ENCODE measurements at regions not wholly inside any gene's neighbourhood (a gene's known extent, or its start where the extent isn't known, plus 50 kb on each side); places are given as distances from the start of the nearest gene placed in this dataset.
A peak's percentile ranks its signal among the peaks of the same experiment; 100 is the strongest.
"Not testable (repeated sequence)": the region's sequence is repeated elsewhere in the genome, so short reads cannot be mapped to it uniquely, and the experiment has no call there.

DNA sequence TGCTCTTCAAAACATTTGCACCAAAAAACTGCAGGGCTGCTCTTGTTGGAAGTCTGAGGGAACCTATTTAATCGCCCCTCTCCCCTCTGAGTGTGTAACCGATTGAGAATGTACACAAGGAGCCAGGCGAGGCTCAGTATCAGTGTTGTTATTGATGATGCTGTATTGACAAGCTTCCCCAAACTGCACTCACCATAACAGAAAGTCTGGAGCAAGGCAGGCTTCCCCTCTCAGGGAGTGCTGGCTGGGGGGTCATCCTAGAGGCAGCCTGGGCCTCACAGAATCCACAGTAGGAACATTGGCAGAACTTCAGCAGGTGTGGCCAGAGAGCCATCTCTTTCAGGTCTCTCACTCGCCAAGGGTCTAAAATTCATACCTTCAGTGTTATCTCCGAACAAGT, 58.1 kb upstream of the TUNAR start:
- no peak for DNase-seq

DNA sequence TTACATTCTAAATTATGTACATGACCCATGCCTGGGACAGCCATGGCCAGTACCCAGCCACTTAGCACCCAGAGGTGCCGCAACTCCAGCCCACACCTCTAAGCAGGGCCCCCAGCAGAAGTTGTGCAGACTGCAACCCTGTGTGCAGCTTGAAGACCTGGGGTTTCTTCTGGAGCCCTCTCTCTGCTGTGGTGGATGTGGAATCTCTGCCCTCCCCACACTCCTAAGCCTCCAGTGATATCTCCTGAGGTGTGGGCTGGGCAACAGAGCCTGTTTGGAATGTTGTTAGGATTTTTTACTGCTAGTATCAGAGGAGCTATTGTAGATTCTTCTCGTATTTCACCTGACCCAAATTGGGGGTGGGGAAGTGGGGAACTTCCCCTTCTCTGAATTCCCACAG, 59.4 kb upstream of the TUNAR start:
- no peak for DNase-seq

DNA sequence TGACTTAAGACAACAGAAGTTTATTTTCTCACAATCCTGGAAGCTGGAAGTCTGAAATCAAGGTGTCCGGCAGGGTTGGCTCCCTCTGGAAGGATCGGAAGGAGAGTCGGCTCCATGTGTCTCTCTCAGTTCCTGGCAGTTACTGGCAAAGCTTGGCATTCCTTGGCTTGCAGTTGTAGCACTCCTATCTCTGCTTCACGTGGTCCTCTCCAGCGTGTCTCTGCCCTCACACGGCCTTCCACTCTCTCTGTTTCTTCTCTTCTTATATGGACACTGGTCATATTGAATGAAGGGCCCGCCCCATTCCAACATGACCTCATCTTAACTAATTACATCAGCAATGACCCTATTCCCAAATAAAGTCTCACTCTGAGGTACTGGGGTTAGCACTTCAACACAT, 60.1 kb upstream of the TUNAR start:
- DNase-seq = no peak

DNA sequence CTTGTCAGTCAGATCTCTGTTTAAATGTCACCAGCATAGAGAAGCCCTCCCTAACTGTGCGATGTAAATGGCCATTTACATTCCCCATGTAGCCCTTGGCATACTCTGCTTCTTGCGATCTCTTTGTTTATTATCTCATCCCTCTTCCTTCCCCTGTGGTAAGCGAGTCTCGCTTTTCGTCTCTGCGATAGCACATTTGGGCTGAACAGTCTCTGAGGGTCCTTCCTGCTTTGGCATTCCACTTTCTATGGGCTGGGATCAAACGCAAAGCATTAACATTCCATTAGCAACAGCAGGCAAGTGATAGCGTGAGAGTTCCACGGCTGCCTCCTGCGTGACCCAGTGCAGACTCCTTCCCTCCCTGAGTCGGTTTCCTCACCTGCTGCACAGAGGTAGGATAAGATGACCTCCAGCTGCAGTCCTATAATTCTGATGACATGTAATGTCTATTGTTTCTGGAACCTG, 61.4 kb upstream of the TUNAR start:
- DNase-seq = no peak

DNA sequence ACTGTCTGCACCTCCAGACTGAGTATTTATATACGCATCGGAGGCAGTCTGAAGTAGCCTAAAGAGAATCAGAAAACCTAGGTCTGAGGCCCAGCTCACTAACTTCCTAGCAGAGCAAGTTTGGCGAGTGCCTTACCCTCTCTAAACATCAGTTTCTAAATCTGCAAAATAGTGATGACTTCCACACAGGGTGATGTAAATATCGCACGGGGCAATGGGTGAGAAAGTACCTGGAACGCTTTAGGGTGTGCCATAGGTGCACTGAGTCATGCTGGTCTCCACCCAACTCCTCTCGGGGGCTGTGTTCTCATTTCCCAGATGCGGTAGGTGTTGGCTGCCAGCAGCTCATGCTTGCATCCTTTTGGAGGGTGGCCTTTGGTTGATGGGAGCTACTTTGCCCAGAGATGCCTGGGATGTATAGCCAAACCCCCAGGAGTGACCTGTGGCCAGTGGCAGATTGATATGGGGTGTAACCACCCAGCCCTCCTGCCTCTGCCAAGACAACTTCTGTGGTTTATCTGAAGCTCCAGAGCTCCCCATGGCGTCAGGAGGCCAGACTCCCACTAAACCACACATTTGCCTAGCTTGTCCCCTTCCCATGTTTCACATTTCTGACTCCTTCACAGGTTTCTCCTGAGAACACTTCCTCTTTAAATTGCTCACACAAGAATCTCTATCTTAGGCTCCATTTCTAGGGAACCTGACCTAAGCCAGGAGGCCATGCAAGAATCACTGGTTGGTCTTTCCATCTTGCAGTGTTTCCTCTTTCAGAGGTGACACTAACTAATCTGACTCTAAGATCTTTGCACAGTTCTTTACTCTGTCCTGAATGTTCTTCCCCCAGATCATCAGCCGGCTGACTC, 62.0 kb upstream of the TUNAR start:
- DNase-seq = no peak

DNA sequence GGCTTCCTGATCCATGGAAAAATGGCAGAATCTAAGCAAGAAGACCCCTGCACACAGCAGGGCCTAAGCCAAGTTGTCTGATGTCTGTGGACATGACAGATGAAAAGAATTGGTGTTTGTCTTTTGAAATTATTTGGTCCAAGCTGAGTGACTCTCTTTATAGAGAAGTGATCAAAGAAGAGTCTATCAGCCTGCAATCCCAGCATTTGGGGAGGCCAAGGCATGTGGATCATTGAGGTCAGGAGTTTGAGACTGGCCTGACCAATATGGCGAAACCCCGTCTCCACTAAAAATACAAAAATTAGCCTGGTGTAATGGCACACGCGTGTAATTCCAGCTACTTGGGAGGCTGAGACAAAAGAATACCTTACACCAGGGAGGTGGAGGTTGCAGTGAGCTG, 64.8 kb upstream of the TUNAR start:
- DNase-seq = no peak

DNA sequence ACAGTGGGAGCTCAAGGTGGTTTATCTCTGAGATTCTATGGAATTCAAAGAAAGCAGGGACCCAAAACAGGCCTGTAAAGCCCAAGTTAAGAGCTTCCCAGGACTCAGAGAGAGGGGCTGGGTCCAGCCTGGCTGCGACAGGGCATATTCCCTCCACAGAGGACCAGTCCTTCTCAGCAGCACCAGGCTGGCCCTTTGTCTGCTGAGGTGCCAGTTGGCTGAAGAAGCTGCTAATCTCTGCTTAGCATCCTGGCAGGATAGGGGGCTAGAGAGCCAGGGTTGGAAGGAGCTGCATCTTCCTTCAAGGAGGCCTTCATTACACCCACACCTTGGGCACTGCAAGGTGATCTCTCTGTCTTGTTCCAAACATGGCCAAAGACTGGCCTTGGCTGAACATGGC, 68.3 kb upstream of the TUNAR start:
- no peak for DNase-seq

DNA sequence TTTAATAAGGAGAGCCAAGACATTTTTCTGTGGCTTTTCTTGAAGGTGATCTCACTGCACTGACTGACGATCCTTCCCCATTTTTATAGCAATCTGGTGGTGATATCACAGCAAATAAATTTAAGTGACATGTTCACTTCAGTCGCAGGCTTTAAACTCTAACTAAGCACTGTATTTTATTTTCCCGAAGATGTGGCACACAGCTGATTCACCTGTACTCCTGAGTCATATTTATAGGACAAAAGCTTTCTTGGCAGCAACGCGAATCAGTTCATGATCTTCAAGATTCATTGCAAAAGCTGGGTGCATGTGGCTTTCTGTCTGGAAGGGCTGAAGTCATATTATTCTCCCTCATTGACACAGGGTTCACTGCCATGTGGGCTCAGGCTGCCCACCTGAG, 79.8 kb upstream of the TUNAR start:
- DNase-seq = no peak

DNA sequence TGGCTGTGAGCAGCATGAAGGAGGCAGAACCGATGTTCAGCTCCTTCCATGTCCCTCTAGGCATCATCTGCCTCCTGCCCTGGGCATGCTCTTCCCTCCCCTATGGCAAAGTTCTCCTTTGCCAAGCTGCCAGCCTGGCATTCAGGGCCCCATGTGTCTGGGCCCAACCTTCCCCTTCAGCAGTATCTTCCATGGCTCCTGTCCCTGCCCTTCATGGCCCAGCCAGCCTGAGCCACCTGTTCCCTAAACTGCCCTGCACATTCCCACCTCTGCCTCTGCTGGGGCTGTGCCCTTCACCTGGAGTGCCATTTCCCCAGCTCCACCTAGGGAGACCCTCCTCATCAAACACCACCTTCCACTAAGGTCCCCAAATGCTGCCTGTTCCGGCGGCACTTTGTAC, 74.0 kb upstream of the TCL1A start:
- no peak for DNase-seq

DNA sequence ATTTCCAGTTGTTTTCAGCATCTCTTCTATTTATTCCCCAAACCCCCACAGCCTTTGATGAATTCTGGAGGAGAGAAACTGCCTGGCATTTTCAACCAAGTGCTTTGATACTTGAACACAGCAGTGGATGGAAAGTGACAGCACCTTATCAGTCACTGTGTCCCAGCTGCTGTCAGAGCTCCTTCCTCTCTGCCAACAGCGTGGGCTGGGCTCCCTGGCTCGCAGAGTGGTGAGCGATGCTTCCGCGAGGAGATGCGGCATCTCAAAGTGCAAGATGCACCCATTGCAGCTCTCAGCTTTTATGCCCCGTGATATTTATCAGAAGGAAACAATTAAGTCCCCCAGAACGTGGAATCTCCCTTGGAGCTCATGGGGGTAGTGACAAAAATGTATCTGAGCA, 72.6 kb upstream of the TCL1A start:
- DNase-seq = no peak

DNA sequence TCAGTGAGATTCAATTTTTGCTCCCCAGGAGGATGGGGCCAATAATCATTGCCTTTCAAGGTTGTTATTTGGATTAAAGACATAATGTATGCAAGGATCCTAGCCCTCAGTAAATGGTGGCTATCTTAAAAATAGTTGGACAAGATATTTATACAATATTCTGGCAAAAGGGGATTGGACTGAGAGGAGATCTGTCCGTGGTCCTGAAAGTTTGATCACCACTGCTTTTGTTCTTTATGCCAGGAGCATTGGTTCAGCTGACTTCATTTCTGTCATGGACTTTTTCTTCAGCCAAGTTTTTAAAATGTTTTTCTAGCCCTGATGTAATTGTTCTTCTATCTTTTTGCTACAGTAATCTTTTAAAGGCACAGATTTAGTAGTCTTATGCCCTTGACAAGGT, 70.2 kb upstream of the TCL1A start:
- DNase-seq = no peak

DNA sequence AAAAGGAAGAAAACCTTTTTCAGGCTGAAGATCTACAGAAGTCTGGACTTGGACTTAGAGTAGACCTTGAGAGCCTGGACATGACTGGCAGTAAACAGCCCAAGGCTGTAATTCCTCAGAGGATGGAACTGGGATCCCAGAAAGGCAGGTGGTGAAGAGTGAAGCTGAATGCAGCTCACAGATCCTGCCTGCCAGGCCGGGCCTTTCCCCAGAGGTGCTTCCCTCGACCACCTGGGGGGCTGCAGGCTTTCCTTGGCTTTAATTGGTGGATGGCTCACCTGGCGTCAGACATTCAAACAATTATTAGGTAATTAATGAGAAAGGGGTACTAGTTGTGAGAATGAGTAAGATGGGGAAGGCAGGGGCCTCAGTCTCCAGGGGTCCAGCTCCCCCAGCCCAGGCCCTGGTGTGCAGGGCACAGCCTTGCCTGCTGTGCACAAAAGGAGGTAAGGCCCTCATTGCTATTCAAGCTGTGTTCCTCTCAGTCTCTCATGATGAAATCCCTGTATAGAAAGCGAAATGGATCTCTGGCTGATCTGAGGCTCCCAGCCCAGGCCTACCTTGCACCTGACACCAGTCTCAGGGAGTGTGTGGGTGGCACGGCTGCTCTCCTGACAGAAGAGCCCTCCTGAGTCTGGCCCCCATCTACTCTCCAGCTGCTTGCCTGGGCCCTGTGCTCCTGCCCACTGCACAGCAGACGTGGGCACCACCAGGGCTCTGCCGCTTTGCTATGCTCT, 63.0 kb upstream of the TCL1A start:
- no peak for DNase-seq

DNA sequence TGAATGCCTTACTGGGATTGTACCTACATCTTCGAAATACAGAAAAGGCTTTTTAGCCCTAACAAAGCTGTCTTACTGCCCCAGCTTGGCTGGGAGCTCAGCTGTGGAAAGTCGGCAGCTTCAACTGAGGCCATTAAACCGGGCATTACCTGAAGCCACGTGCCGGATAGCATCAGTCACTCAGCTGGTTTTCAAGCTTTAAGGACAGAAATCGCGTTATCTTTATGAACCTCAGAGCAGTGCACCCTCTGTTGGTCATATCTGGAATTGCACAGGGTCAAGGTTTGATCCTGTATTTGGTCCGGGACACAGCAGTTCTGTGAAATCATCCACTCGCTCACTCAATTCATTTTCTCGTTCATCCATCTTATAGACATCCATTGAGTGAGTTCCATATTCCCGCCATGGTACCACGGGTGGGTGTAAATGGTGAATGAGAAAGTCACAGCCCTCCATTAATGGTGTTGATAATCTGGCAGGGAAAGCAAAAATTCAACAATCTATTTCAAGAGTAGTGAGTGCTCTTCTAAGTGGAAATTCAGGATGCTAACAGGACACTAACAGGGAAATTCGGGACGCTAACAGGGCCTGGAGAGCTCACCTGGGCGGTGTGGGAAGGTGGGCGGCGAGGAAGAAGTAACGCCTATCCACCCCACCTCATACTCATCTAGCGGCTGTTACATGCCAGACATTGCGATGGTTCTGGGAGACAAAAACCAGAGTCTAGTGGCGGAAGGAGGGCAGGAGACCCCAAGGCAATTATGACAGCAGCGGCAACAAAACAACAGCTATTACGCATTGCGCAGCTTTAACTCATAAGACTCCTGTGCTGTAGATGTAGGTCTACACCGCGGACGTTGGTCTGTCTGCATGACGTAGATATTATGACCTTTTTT, 60.6 kb upstream of the TCL1A start:
- DNase-seq = peak; percentile 12 to 72

DNA sequence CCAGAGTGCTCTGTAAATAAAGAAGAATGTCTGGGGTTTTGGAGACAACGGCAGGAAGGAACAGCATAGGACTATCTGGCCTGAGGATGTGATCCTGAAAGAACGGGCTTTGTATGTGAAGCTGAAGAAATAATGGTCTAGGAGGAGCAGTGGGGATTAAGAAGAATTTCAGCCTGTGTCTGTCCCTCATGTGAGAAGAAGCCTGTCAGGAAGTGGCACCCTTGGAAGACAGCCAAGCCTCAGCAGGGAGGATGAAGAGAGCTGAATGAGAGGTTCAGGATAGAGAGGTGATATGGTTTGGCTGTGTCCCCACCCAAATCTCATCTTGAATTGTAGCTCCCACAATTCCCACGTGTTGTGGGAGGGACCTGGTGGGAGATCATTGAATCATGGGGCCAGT, 56.9 kb upstream of the TCL1A start:
- no peak for DNase-seq

DNA sequence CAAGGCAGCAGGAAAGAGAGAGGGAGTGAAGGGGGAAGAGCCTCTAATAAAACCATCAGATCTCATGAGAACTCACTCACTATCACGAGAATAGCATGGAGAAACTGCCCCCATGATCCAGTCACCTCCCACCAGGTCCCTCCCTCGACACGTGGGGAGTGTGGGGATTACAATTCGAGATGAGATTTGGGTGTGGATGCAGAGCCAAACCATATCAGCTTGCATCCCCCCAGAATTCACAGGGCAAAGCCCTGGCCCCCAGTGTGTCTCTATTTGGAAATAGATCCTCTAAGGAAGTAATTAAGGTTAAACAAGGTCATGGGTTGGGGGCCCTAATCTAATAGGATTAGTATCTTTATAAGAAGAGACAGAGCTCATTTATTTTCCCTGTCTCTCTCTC, 56.1 kb upstream of the TCL1A start:
- no peak for DNase-seq

DNA sequence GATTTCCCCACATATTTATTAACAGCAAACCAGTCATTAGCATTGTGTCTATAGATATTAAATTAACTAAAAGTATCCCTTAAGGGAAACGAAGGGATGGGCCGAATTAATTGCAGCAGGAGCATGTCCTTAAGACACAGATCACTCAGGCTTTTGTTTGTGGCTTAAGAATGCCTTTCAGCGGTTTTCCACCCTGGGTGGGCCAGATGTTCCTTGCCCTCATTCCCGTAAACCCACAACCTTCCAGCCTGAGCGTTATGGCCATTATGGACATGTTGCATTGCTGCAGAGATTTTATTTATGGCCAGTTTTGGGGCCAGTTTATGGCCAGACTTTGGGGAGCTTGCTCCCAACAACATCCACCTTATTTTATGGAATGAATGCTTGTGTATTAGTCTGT, 55.5 kb upstream of the TCL1A start:
- DNase-seq = not testable (repeated sequence)

DNA sequence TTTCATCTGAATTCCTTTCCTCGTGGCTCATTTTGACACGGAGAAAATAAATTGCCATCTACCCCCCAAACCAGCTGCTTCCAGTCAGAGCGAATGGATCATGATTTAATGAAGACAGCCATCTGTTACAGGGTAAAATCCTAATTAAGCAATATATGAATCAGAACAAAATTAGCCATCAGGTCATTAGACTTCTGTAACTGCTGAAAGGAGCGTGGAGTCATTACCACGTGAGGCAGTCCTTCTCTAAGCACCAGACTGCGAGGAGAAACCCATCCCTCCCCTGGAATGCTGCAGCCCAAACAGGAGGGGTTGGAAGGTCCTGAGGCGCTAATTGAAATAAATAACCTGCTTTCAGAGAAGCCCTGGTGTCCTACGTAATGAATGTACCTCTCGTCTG, 51.1 kb upstream of the TCL1A start:
- peak in 1 of 2 experiments; percentile 12 for DNase-seq

DNA sequence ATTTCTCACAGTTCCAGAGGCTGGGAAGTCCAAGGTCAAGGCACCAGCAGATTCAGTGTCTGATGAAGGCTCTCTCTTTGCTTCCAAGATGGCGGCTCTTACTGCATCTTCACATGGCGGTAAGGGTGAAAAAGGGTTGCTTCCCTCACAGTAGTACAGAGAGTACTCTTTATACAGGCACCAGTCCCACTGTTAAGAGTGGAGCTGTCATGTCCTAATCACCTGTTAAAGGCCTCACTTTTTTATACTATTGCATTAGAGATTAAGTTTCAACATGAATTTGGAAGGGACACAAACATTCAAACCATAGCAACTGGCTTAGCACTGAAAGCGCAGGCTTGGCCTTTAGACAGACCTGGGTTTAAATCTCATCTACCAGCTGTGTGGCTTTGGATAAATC, 50.0 kb upstream of the TCL1A start:
- DNase-seq = no peak

Data from NCI-H446 (cell line).